NCI-H524 (cell line): ENCODE measurements at regions not wholly inside any gene's neighbourhood (a gene's known extent, or its start where the extent isn't known, plus 50 kb on each side); places are given as distances from the start of the nearest gene placed in this dataset.
A peak's percentile ranks its signal among the peaks of the same experiment; 100 is the strongest.

Experiments
- DNase-seq, 2 experiments: peaks; one replicate each; lab custom pipeline; 2025; lab: John Stamatoyannopoulos, UW

GRCh38 chr5:51276250-51276649, 107.0 kb upstream of the ISL1 start:
- no peak for DNase-seq

- no peak for DNase-seq
Observed at GRCh38 chr5:51278539-51278938, 104.7 kb upstream of the ISL1 start.

- peak; percentile 41 to 68 for DNase-seq
Observed at GRCh38 chr5:51279983-51280706, 103.1 kb upstream of the ISL1 start.

- no peak for DNase-seq
Observed at GRCh38 chr5:51286046-51286445, 97.2 kb upstream of the ISL1 start.

- DNase-seq = no peak
Observed at GRCh38 chr5:51302343-51302742, 80.9 kb upstream of the ISL1 start.

GRCh38 chr5:51326844-51327243, 56.4 kb upstream of the ISL1 start:
- peak in 1 of 2 experiments; percentile 49 for DNase-seq
